ENCODE measurements at regions not wholly inside any gene's neighbourhood (a gene's known extent, or its start where the extent isn't known, plus 50 kb on each side); places are given as distances from the start of the nearest gene placed in this dataset.

DNA sequence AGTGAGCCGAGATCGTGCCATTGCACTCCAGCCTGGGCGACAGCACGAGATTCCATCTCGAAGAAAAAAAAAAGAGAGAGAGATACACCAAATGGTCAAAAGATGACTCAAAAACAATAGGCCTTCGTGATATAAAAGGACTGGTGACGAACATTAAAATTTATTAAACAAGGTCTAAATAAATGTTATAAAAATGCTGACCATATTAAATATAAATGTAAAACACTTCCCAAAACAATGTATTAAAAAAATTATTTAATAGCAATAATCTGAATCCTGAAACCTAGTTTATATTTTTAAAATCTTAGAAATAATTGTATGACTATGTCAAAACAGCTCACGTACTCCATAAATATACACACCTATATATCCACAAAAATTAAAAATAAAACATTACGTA lies 247.6 kb downstream of the SETD4 start:
- no peak for TF ChIP-seq CTCF (IDR thresholded peaks at IDR 0.05)

DNA sequence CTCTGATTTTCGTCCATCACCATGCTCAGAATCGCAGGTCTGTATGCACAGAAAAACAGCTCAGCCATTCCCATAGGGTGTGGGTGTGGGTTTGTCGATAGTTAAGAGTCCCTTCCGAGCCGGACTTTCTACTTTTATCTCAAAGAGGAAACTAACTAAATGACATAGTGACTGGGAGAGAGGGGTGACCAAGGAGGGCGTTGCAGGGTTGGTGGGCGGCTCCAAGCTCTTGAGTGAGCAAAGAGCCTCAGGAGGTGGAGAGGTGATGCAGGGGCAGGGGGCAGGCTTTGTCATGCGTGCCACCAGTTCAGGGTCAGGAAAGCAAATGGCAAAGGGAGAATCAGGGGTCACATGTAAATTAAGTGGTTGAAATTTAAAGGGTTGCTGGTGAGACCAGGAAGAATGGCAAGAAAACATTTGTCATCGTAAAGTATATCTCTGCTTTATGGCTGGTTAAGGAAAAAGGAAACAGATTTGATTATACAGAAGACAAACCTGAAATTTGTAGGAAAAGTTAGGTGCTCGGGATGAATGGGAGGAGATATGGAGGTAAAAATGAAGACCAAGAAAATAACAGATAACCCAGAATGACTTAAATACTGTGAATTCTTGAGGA lies 249.0 kb downstream of the SETD4 start:
- TF ChIP-seq CTCF (IDR thresholded peaks at IDR 0.05), result no peak

- TF ChIP-seq CTCF (IDR thresholded peaks at IDR 0.05), result no peak
Measured at GRCh38 chr21:35810431-35810970, 249.8 kb downstream of the SETD4 start.

GRCh38 chr21:35801391-35801790 lies 258.9 kb downstream of the SETD4 start:
- no peak for TF ChIP-seq CTCF (IDR thresholded peaks at IDR 0.05)

DNA sequence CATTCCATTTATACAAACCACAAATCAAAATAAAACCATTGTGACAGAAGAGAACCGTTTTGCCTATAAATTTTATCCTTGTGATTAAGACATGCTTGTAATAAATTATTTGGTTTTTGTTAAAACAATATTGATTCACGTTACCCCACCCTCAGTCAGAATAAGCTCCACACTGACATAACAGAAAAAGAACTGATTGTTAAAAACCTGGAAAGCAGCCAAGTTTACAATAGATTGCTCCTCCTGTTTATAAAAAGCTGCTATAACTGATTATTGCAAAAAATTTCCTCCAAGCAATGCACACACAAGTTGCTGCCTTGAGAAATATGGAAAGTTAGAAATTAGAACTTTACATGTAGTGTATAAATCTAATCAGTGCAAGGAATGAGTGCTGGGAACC lies 263.5 kb downstream of the SETD4 start:
- no peak for TF ChIP-seq CTCF (IDR thresholded peaks at IDR 0.05)

DNA sequence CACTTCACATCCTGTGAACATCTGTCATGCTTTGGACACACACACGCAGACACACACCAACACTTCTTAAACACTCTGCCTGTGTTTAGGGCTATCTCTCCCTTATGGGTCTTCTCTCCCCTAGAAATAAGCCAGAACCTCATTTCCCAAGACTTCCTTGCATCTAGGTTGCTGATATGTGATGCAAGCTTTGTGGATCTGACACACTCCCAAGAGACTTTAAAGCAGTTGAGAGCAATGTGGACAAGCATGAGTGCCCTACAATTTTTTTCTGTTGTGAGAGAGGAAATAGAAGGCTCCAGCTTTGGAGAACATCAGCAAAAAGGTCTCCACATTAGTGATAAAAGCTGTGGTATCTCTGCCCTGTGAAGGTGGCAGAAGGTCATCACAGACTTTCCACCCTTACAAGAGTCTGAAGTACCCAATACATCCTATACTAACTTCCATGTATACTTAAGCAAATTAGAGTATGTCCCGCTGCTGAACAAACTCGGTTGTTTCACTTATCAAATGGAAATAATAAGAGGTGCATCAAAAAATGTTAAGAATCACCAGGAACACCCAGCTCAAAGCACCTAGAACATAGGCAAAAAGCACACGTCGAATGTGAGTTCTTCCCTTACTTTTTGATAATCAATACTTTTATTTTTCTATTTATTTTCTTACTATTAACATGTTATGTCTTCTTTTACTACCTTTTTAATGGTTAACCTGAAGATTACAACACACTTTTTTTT lies 267.6 kb downstream of the SETD4 start:
- no peak for TF ChIP-seq CTCF (IDR thresholded peaks at IDR 0.05)

- no peak for TF ChIP-seq CTCF (IDR thresholded peaks at IDR 0.05)
Measured at GRCh38 chr21:35791541-35792325, 268.6 kb downstream of the SETD4 start.
